Peyer's patch (tissue), 4 donors: ENCODE measurements at regions not wholly inside any gene's neighbourhood (a gene's known extent, or its start where the extent isn't known, plus 50 kb on each side); places are given as distances from the start of the nearest gene placed in this dataset.

Experiments used
- POLR2A ChIP-seq, 2 donors: fragments of 450-650 bp; IDR thresholded peaks; one replicate each; pipeline ENCODE4 v1.5.1; 2017; ENCODE audit warnings: antibody characterized with exemption in 2 of 2, mild to moderate bottlenecking in 2 of 2, moderate library complexity in 2 of 2
- TF ChIP-seq, protein P1 (sequence below), 6 experiments: fragments of 450-650 bp in 4 of 6; fragments of 200-600 bp in 2 of 6; sonication (generic) in 1 of 6; IDR thresholded peaks; one replicate each; pipeline ENCODE4 v1.5.1; 2017 to 2019; ENCODE audit warnings: antibody characterized with exemption in 6 of 6, mild to moderate bottlenecking in 3 of 6, moderate library complexity in 1 of 6

DNA sequence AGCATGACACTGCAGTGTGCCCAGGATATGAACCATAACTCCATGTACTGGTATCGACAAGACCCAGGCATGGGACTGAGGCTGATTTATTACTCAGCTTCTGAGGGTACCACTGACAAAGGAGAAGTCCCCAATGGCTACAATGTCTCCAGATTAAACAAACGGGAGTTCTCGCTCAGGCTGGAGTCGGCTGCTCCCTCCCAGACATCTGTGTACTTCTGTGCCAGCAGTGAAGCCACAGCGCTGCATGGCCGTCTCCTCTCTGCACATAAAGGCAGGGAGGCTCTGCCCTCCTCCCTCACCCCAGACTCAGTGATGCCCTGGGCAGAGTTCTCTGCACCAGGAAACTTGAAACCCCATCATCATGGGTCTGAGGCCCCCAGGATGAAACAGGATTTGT lies 70.7 kb upstream of the PRSS58 start:
- no peak for TF ChIP-seq POLR2A (IDR thresholded peaks at IDR 0.05)
- TF ChIP-seq, protein P1, sequence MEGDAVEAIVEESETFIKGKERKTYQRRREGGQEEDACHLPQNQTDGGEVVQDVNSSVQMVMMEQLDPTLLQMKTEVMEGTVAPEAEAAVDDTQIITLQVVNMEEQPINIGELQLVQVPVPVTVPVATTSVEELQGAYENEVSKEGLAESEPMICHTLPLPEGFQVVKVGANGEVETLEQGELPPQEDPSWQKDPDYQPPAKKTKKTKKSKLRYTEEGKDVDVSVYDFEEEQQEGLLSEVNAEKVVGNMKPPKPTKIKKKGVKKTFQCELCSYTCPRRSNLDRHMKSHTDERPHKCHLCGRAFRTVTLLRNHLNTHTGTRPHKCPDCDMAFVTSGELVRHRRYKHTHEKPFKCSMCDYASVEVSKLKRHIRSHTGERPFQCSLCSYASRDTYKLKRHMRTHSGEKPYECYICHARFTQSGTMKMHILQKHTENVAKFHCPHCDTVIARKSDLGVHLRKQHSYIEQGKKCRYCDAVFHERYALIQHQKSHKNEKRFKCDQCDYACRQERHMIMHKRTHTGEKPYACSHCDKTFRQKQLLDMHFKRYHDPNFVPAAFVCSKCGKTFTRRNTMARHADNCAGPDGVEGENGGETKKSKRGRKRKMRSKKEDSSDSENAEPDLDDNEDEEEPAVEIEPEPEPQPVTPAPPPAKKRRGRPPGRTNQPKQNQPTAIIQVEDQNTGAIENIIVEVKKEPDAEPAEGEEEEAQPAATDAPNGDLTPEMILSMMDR (IDR thresholded peaks at IDR 0.05): no peak
